A549 (cell line): ENCODE measurements at regions not wholly inside any gene's neighbourhood (a gene's known extent, or its start where the extent isn't known, plus 50 kb on each side); places are given as distances from the start of the nearest gene placed in this dataset.
"Not testable (repeated sequence)": the region's sequence is repeated elsewhere in the genome, so short reads cannot be mapped to it uniquely, and the experiment has no call there.

ENCODE experiments used
- ATAC-seq, 2 experiments: fragments of 200-7000 bp in 1 of 2; fragments of >200 bp in 1 of 2; cut with Nextera tagmentation in 1 of 2; cut with Tn5 transposase in 1 of 2; 3 replicates each; pipeline versions ENCODE4 v1.8.0 to v1.9.1; 2018 to 2020; ENCODE audit warnings: mild to moderate bottlenecking in 1 of 2, moderate library complexity in 1 of 2
- CTCF ChIA-PET: fragments of 300-600 bp; sonication (Branson Sonifier 250); formaldehyde crosslinking; extraction: SDS; loops from one replicate; lab custom pipeline; 2021; ENCODE audit warnings: antibody characterized with exemption, inconsistent platforms; lab: Yijun Ruan, JAX
- POLR2A ChIA-PET: fragments of 350-600 bp; formaldehyde crosslinking; extraction: SDS; loops from one replicate; lab custom pipeline; 2021; ENCODE audit warnings: antibody characterized with exemption, inconsistent platforms; lab: Yijun Ruan, JAX
- DNase-seq, 2 experiments: peaks; one replicate each; pipeline versions ENCODE4 v3.0.0 to v3.0.0-alpha.2; 2011 to 2016; ENCODE audit warnings: low read depth in 1 of 2, low spot score in 1 of 2
- FAIRE-seq: peaks from 2 replicates; lab custom pipeline; 2011; peaks lifted over from hg19 to GRCh38; lab: Jason Lieb, UNC
- H3K27ac ChIP-seq, 2 experiments: fragments of >200 bp; sonication (Bioruptor Twin); formaldehyde crosslinking; 3 replicates each; pipeline ENCODE4 v1.5.1; 2016 to 2017
- H3K4me1 ChIP-seq: fragments of >200 bp; sonication (Bioruptor Twin); formaldehyde crosslinking; 3 replicates; pipeline ENCODE4 v1.6.1; 2016
- H3K4me2 ChIP-seq: fragments of >200 bp; sonication (Bioruptor Twin); formaldehyde crosslinking; 3 replicates; pipeline ENCODE4 v1.6.1; 2016
- H3K4me3 ChIP-seq: fragments of >200 bp; sonication (Bioruptor Twin); formaldehyde crosslinking; 3 replicates; pipeline ENCODE4 v1.5.1; 2016
- H3K9me3 ChIP-seq: fragments of >200 bp; sonication (Bioruptor Twin); formaldehyde crosslinking; 3 replicates; pipeline ENCODE4 v1.6.1; 2016
- BHLHE40 ChIP-seq: IDR thresholded peaks from 2 replicates; pipeline ENCODE4 v1.6.1; 2012; ENCODE audit warnings: low read depth, low read length, inconsistent platforms
- CBX8 ChIP-seq: fragments of 200-600 bp; sonication (generic); IDR thresholded peaks from 2 replicates; pipeline ENCODE4 v1.6.1; 2016
- CEBPB ChIP-seq, 2 experiments: fragments of >200 bp in 1 of 2; sonication (Bioruptor Twin) in 1 of 2; formaldehyde crosslinking in 1 of 2; IDR thresholded peaks; 2 replicates each; pipeline ENCODE4 v1.6.1; 2012 to 2016
- CHD4 ChIP-seq: fragments of 200-600 bp; sonication (generic); IDR thresholded peaks from 2 replicates; pipeline ENCODE4 v1.6.1; 2016; ENCODE audit warnings: antibody characterized with exemption, mild to moderate bottlenecking, borderline replicate concordance
- CTCF ChIP-seq: fragments of >200 bp; sonication (Bioruptor Twin); formaldehyde crosslinking; IDR thresholded peaks from 3 replicates; pipeline ENCODE4 v1.5.1; 2016
- EHF ChIP-seq: fragments of 250-450 bp; sonication (Bioruptor Pico); IDR thresholded peaks from 2 replicates; pipeline ENCODE4 v1.5.0; 2020; ENCODE audit warnings: mild to moderate bottlenecking
- GATA3 ChIP-seq: IDR thresholded peaks from 2 replicates; pipeline ENCODE4 v1.6.1; 2012; ENCODE audit warnings: borderline replicate concordance
- HEYL ChIP-seq: fragments of 250-450 bp; sonication (Bioruptor Pico); IDR thresholded peaks from 2 replicates; pipeline ENCODE4 v1.8.0; 2021; ENCODE audit warnings: mild to moderate bottlenecking, moderate library complexity
- HOXB13 ChIP-seq: fragments of 250-450 bp; sonication (Bioruptor Pico); IDR thresholded peaks from 2 replicates; pipeline ENCODE4 v1.5.0; 2020; ENCODE audit warnings: low read depth, mild to moderate bottlenecking, moderate library complexity
- JUN ChIP-seq, 2 experiments: fragments of >200 bp; sonication (Bioruptor Twin); formaldehyde crosslinking; IDR thresholded peaks; 2 replicates in 1 of 2; 3 replicates in 1 of 2; pipeline ENCODE4 v1.6.1; 2016 to 2017
- JUNB ChIP-seq: fragments of >200 bp; sonication (Bioruptor Twin); formaldehyde crosslinking; IDR thresholded peaks from 2 replicates; pipeline ENCODE4 v1.6.1; 2016
- MYC ChIP-seq: IDR thresholded peaks from 2 replicates; pipeline ENCODE4 v1.6.1; 2012; ENCODE audit warnings: mild to moderate bottlenecking, inconsistent platforms, low read length, improper control_type of control experiment, borderline replicate concordance
- NR3C1 ChIP-seq: fragments of >200 bp; sonication (Bioruptor Twin); formaldehyde crosslinking; IDR thresholded peaks from 3 replicates; pipeline ENCODE4 v1.6.1; 2017
- PBX3 ChIP-seq: IDR thresholded peaks from 2 replicates; pipeline ENCODE4 v1.6.1; 2012
- POLR2A ChIP-seq: IDR thresholded peaks from 2 replicates; pipeline ENCODE4 v1.6.1; 2012; ENCODE audit warnings: mild to moderate bottlenecking, low read length
- POLR2AphosphoS2 ChIP-seq: conservative IDR thresholded peaks from 2 replicates; pipeline ENCODE4 v1.6.1; 2012; ENCODE audit warnings: low read length, improper control_type of control experiment, inconsistent platforms
- RAD21 ChIP-seq, 2 experiments: fragments of >200 bp in 1 of 2; sonication (Bioruptor Twin) in 1 of 2; formaldehyde crosslinking in 1 of 2; IDR thresholded peaks in 1 of 2; conservative IDR thresholded peaks in 1 of 2; 2 replicates in 1 of 2; 3 replicates in 1 of 2; pipeline ENCODE4 v1.6.1; 2012 to 2018; ENCODE audit warnings: inconsistent platforms in 1 of 2
- RARB ChIP-seq: fragments of 250-450 bp; sonication (Bioruptor Pico); IDR thresholded peaks from 2 replicates; pipeline ENCODE4 v1.8.0; 2021; ENCODE audit warnings: mild to moderate bottlenecking, moderate library complexity
- RNF2 ChIP-seq: fragments of 200-600 bp; sonication (generic); IDR thresholded peaks from 2 replicates; pipeline ENCODE4 v1.6.1; 2016; ENCODE audit warnings: low read depth, mild to moderate bottlenecking, antibody characterized with exemption, moderate library complexity, borderline replicate concordance
- SMC3 ChIP-seq: fragments of >200 bp; sonication (Bioruptor Twin); formaldehyde crosslinking; IDR thresholded peaks from 3 replicates; pipeline ENCODE4 v1.6.1; 2018; ENCODE audit warnings: inconsistent platforms
- USF2 ChIP-seq: fragments of 450-650 bp; IDR thresholded peaks from 2 replicates; pipeline ENCODE4 v1.6.1; 2014; ENCODE audit warnings: antibody characterized with exemption
- ZC3H11A ChIP-seq: fragments of 450-650 bp; IDR thresholded peaks from 2 replicates; pipeline ENCODE4 v1.6.1; 2014; ENCODE audit warnings: antibody characterized with exemption, mild to moderate bottlenecking
- WGBS: methylation state at CpG from one replicate; pipeline ENCODE4 v1.1.6; 2017; ENCODE audit errors: missing lambda C conversion rate; 5-methylcytosine and 5-hydroxymethylcytosine counted together

- ChIA-PET POLR2A (no interaction called here), CTCF (interaction anchor here (0.7 to 2.4 kb wide), 7 partner anchors 37 to 181 kb away, joined by 3 to 13 read pairs (median 3); no protein-coding TSS in a partner anchor)
- Histone ChIP-seq H3K27ac (no peak overlapping the region), H3K4me1 (no peaks in the 10 kb centered on the region), H3K4me3 (no peak overlapping the region), H3K9me3 (no peaks in the 10 kb centered on the region), H3K4me2 (no peak overlapping the region)
- ATAC-seq (no peak), FAIRE-seq (no peak), DNase-seq (no peak)
- 14% methylated on average over 5 of the region's 5 CpGs for WGBS
- TF ChIP-seq PBX3 (no peak), POLR2AphosphoS2 (no peak), RARB (CRISPR knock-in tag) (no peak), ZC3H11A (no peak), BHLHE40 (no peak), MYC (no peak), HOXB13 (CRISPR knock-in tag) (no peak), CHD4 (no peak), NR3C1 (no peak)
These were observed 173.5 kb upstream of the ETV3 start for GRCh38 chr1:157311730-157312081.

- H3K9me3 ChIP-seq, H3K27ac ChIP-seq, H3K4me3 ChIP-seq, H3K4me2 ChIP-seq, H3K4me1 ChIP-seq, FAIRE-seq, POLR2A ChIA-PET: not testable (repeated sequence)
- DNase-seq (peak; percentile 18 to 34), ATAC-seq (peak; percentile 55 to 90; a peak in 4 of 6 replicates)
- 4% methylated on average over 5 of the region's 6 CpGs for WGBS
- CTCF ChIA-PET, result interaction anchor here (0.7 to 2.4 kb wide), 7 partner anchors 37 to 180 kb away, joined by 3 to 13 read pairs (median 3); no protein-coding TSS in a partner anchor
- TF ChIP-seq RAD21 (conservative IDR thresholded peaks at IDR 0.05 in 1 of 2, IDR thresholded peaks at IDR 0.05 in 1 of 2) (peak; percentile 45 to 54), SMC3 (peak; percentile 28; the same call in 1 of the 3 replicates), CTCF (peak; percentile 35)
These were observed 172.9 kb upstream of the ETV3 start for GRCh38 chr1:157310805-157311729.

- no peak for DNase-seq
- ATAC-seq, result no peak
- no peaks in the 10 kb centered on the region for H3K4me1 ChIP-seq
- H3K27ac ChIP-seq, result no peak overlapping the region
- TF ChIP-seq POLR2A, result no peak
- no peak for TF ChIP-seq CTCF
- TF ChIP-seq RNF2, result no peak
- TF ChIP-seq JUNB, result no peak
- no peak for TF ChIP-seq HEYL (CRISPR knock-in tag)
- TF ChIP-seq JUN (IDR thresholded peaks at IDR 0.05), result no peak
- no peak for TF ChIP-seq POLR2AphosphoS2
- TF ChIP-seq EHF (CRISPR knock-in tag), result no peak
- TF ChIP-seq GATA3, result no peak
- TF ChIP-seq CEBPB (IDR thresholded peaks at IDR 0.05), result no peak
- TF ChIP-seq USF2, result no peak
- TF ChIP-seq CHD4, result no peak
- TF ChIP-seq CBX8, result no peak
- TF ChIP-seq MYC, result no peak
- TF ChIP-seq, all 56 proteins: peak for 0
- Histone ChIP-seq H3K9me3 (no peaks in the 10 kb centered on the region), H3K4me3 (no peak overlapping the region), H3K4me2 (no peak overlapping the region)
- ChIA-PET POLR2A (no interaction called here), CTCF (interaction anchor here (1.2 kb wide), 1 partner anchor 122 kb away, joined by 4 read pairs; no protein-coding TSS in a partner anchor)
- WGBS, result 21% methylated on average over 5 of the region's 5 CpGs
- FAIRE-seq, result no peak
These were observed 172.2 kb upstream of the ETV3 start for GRCh38 chr1:157310401-157310800.
